GM18517 (cell line): ENCODE measurements at regions not wholly inside any gene's neighbourhood (a gene's known extent, or its start where the extent isn't known, plus 50 kb on each side); places are given as distances from the start of the nearest gene placed in this dataset.
"Not testable (repeated sequence)": the region's sequence is repeated elsewhere in the genome, so short reads cannot be mapped to it uniquely, and the experiment has no call there.

Experiments
- ATAC-seq: cut with Tn5 transposase; IDR thresholded peaks from one replicate; pipeline ENCODE4 v1.9.1; 2021; ENCODE audit warnings: mild to moderate bottlenecking, moderate library complexity; ENCODE audit not compliant: unreplicated experiment

DNA sequence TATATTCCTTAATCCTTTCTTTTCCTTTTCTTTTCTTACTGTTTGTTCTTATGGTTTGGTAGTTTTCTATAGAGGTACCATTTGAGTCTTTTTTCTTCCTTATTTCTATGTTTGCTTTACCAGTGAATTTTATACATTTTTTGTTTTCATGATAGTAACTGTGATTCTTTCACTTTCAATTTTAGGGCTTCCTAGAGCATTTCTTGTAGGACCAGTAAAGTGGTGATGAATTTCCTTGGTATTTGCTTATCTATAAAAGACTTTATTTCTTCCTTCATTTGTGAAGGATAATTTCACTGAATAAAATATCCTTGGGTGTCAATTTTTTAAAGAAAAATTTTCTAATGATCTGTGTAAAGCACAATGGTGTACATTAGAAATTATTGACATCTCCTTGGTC lies 637.4 kb downstream of the CD109 start:
- no peak for ATAC-seq

DNA sequence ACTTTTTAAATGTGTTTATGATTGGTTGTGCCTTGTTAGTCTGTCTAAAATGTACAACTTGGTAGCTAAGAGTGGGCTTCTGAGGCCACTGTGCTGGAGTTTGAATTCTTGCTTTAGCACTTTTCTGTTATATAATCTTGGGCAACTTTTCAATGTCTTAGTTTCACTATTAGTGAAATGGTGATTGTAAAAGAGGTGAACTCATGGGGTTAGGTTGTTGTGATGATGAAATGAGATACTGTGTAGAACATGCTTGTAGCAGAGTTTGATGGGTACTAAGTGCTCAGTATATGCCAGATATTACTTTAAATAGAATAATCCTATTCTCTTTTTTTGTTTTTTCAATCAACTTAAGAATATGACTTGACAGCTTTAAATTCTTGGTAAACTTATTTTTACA lies 624.7 kb downstream of the CD109 start:
- ATAC-seq: no peak

DNA sequence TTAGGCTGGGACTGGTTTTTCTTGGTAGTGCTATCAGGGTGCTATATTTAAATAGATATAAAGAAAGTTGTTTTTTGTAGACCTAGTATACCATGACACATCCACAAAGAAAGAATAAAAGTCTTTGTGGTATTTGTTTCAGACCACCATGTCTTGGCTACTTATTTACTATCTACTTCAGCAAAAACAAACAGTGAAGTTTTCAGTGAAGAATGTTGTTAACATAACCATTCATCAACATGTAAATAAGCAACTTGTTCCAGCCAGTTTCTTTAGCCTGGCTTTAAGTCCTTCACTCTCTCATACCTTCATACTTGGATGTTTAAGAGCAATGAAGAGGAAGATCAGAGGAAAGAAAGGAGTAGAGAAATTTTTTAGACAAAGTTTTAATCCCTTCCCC lies 624.1 kb downstream of the CD109 start:
- ATAC-seq: no peak

DNA sequence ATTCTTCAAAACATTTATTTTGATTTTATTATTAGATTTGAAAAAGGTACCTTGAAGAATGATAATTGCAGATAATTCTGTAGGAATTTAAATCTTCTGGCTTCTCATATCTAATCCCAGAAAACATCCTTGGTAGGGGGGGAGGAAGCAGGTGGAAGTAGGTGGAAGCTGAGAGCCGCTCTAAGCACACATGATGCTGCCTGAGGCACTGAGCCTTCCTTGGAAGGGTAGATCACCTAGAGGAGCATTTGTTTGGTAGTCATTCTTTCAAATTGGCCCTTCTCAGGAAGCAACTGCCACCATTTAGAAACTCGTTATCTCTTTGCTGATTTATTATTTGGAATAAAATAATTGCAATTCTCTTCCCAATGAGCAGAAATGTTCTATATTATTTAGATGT lies 623.3 kb downstream of the CD109 start:
- no peak for ATAC-seq

DNA sequence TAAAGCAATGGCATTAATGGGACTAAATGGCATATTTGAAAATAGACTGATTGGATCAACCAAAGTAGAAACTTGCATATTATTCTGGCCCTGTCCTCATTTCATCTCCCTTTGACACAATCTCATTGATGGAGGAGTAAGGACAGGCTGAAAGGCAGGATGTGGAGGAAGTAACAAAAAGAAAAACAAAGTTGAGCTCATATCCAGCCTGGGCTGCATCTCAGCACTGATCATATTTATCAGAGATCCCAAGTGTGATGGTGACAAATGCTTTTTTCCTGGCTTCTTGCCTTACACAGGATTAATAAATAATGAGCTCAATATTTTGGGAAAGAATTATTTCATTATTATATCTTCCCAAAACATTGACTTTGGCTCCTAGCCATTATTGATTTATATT lies 622.7 kb downstream of the CD109 start:
- no peak for ATAC-seq

DNA sequence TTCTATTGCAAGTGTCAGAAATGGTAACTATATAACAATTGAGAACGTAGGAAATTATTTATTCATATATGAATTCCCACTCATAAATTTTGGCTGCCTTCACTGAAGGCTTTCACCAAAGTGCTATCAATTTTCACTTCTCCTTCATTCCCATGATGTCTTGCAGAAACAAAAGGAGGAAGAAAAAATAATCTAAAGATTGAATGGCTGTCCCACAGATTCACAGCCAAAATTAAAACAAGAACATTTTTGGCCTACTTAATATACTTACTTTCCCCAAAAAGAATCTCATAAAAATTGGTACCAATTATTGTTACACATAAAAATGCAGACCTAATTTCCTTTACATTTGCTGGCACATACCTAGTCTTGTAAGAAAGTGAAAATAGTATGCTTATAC lies 616.1 kb downstream of the CD109 start:
- ATAC-seq: no peak

DNA sequence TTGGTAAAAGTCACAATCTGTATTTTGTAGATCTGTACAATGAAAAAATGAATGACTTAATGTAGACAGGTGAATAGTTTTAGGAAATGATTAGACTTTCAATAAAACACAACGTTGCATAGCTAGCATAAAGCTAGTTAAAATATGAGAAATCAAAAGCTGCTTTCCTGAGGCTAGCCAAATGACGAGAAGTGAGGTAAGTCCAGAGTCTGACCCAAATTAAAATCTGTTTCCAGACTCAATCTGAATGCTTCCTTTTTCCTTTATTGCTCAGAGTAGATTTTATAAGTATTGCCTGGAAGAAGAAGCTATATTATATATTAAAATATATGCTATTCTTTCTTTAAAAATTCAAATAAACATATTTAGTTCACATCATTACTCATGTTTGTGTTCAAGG lies 615.4 kb downstream of the CD109 start:
- ATAC-seq: no peak

DNA sequence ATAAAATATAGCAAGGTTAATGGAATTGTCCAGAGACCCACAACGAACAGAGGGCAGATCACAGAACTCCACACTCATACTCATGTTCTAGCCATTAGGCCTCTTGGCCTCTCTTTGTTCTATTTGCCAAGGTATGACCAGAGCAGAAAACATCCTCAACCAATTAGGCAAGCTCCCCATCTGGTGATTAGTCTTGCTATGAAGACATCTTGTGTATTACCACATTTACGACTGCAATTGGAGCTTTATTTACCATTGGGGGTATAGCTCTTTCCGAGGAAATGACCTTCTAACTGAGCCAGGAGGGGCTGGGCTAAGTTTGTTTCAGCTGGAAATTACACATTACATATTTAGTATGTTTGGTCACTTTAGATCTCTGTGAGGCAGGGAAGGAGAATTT lies 593.9 kb downstream of the CD109 start:
- no peak for ATAC-seq

DNA sequence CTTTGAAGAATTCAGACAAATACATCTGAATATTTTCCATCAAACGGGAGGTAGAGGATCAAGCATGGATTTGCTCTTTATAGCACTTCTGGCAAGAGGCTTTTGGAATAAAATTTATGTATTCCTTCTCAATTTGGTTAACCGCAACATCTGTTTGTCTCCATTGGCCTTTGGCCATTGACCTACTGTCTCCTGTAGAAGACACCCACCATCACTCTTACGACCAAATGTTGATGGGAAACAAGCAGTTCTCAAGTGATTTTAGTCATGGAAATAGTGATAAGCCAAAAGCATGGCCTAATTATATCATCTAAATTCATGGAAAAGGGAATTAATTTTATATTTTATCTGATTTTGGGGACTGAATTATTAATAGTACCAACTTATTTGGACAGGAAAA lies 591.9 kb downstream of the CD109 start:
- no peak for ATAC-seq

DNA sequence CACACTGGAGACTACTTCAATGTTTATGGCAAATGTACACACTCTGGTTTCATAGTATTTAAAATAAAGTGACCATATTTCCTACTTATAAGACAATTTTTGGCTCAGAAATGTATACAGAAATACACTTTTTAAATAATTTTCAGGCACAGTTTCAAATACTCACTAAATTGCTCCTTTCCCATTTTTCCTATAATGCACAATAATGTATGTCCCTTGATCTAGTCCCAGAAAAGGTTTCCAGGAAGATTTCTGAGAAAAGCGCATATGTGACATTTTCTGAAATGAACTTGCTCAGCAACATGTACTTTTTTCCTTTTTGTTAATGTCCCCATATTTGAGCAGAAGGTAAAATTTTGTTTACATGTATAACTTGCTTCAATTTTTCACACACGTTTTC lies 591.4 kb downstream of the CD109 start:
- no peak for ATAC-seq

DNA sequence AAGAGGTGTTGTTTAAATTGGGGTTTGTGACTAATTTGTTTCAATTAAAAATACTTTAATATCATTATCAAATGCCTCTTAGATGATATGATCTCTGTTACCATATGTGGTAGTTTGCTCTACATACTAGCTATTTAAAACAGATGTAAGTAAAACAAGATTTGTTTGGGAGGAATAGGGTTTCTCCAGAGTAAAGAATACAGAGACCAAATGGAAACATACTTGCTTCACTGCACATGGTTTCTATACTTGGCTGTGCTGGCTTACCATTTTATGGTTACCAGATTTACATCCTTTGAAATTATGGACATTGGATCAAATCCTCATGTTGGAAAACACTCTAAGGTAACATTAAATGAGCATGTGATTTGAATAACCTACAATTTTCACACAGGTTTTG lies 588.3 kb downstream of the CD109 start:
- no peak for ATAC-seq

DNA sequence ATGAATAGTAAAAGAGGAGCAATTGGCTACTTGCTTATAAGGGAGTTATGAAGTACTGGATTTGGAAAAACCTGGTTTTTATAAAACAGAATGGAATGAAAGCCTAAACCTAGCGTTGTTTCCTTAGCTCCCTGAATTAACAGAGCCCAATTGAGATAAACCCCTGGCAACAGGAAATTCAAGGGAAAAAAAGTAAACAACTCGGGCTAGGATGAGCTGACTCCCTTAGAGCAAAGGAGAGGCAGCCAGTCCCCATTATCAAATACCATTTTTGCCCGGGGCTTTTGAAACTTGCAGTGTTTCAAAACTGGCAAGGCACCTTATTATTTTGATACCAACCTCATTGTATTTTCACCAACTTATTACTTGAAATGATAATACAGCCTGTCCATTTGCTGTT lies 587.5 kb downstream of the CD109 start:
- no peak for ATAC-seq

DNA sequence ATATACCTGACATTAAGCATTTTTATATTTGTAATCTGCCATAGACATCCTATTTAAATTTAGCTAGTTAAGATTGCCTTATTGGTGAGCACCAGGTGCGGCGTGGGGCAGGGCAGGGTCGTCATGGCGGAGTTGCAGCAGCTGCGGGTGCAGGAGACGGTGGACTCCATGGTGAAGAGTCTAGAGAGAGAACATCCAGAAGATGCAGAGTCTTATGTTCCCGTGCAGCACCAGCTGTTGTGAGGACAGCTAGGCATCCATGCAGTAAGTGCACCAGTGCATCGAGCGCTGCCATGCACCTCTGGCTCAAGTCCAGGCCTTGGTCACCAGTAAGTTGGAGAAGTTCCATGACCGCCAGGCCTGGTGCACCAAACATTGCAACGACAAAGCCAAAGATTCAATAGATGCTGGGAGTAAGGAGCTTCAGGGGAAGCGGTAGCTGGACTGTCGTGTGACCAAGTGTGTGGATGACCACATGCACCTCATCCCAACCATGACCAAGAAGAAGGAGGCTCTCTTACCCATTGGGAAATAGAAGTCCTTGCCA lies 586.2 kb downstream of the CD109 start:
- ATAC-seq: no peak

DNA sequence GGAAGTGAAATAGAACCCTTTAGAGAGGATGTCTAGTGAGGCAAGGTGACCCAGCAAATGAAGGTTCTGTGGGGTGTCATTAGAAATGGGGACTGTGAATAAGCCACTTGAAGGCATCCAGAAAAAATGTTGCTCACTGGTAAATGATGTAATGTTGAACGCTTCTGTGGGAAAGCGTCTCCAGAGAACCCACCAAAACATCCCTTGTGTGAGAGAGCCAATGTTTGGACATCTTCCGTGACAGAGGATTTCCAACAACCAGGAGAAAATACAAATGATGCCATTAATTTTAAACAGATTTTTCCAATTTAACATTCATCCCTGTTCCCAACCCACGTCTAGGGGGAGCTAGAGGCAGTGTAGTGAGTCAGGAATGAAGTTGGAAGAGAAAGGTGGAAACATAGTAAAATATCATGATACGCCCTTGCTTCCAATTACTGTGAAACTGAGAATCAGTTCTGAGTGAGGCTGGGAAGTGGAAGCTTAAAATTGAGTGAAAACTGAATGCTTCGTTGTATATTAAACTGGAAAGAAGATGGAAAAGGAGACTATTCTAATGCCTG lies 584.2 kb downstream of the CD109 start:
- ATAC-seq: no peak

DNA sequence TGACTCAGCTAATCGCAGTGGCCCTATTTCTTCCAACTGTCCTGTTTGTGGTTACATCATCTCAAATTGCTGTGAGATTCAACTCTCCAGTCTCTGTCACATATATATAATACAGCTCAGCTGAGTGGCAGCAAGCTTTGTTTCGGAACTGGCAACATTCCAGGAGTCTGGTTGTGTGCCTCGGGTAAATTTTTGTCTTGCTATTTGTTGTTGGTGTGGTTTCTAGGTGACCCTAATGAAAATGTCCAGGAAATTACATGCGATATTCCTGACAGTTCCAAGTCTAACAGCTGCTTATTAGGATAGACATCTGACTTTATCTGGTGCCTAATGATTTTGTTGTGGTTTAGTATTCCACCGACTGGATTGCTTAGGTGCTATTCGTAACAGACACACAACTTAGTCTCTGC lies 581.8 kb downstream of the CD109 start:
- no peak for ATAC-seq

DNA sequence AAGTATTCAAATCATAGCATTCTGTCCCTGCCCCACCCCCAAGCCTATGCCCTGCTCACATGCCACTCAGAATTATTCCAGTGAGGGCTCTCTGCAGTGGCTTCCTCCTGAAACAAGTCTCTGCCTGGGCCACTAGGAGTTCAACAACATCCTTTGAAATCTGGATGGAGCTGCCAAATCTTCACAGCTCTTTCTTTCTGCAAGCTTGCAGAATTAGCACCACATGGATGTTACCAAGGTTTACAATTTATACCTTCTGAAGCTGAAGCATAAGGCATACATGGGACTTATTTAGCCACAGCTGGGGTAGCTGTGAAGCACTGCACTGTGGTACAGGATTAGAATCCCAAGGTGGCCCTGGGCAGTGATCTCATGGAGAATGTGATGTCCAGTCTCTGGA lies 577.5 kb downstream of the CD109 start:
- ATAC-seq: no peak

DNA sequence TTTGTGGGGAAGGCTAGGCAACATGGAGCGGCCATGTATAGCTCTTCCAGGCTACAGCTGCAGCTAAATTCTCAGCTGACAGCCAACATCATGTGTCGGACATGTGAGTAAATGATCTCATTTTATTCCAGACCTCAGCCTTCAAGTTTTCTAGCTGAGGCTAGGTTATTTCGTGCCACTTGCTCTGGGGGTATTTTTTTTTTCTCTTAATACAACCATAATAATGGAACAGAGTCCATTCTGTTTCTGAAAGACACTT lies 573.5 kb downstream of the CD109 start:
- no peak for ATAC-seq

DNA sequence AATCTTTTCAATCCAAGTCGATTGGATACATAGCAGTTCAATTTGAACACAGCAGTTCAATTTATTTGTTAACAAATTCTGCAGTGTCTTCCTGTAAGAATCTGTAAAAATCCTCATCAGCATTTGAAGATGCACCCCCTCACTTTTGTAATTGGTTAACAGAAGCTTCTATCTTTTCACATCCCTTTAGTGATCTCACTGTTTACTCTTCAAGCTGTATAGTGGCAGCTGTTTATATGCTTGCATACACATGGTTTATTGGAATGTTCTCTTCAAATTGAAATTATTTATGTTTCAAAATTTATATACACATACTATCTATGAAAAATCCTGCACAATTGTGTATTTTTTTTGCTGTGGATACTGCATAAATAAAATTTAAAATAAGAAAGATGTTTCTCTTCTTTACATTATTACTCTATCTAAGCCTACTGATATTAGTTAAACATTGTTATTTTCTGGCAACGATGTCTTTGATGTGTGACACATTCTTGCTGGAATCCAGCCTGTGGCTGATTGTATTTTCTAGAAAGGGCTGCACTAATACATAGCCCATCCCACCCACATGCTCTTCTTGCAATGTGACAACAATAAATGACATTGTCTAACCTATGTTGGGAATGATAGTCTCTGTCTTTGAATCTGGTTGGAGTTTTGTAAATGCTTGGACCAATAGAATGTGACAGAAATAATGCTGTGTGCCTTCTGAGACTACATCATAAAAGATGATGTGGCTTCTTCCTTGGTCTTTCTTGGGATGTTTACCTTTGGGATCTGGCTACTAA lies 573.0 kb downstream of the CD109 start:
- ATAC-seq: no peak

DNA sequence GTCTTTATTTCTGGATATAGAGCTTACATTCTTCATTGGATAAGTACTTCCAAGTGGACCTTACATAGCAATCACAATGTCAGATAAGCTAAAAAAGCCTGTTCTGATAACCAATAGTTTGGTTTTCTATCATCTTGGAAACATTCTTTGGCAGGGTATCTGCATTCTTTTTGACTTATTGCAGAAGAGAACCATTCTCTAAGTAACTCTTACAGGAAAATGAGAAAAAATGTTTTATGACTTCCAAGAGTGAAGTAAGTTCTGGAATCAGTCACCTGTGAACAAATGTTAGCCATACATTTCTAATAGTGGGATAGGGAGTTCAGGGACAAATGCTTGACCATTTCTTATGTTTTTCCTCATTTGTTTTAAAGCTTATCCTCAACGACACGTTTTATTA lies 564.0 kb downstream of the CD109 start:
- no peak for ATAC-seq

DNA sequence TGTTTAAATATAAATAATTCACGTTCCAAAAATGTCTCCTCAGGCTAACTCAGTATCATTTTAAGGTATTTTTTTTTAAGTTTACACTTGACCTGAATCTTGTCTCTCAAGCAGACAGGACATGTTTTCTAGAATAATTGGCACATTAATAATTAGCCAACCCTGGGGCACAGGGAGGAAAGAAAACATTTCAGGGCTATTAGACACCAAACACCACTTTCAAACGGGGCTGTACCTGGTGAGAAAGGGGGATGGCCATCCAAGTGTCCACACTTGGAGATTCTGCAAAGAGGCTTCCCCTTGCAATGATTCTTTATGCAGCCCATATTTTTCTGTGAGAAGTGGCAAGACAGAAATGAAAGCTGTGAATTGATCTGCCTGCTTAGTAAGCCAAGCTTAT lies 560.8 kb downstream of the CD109 start:
- no peak for ATAC-seq

DNA sequence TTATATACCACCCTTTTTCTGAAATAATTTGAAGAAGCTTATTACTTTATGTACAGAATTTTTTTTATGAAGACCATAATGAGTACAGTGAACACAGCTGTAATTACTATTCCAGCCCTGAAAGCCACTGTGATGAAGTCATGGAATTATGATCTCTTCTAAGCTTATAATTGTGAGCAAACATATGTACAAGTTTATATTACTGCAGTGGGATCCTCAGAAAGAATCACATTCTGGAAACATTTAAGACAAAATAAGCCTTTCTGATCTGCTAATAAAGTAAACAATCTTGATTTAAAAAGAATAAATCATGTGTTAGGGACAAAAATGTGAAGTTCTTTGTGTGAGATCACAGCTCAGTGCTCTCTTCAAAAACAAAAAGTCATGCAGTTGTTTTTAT lies 560.4 kb downstream of the CD109 start:
- ATAC-seq: no peak

DNA sequence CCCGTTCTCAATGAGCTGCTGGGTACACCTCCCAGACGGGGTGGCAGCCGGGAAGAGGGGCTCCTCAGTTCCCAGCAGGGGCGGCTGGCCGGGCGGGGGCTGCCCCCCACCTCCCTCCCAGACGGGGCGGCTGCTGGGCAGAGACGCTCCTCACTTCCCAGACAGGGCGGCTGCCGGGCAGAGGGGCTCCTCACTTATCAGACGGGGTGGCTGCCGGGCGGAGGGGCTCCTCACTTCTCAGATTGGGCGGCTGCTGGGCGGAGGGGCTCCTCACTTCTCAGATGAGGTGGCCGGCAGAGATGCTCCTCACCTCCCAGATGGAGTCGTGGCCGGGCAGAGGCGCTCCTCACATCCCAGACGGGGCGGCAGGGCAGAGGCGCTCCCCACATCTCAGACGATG lies 559.0 kb downstream of the CD109 start:
- not testable (repeated sequence) for ATAC-seq

DNA sequence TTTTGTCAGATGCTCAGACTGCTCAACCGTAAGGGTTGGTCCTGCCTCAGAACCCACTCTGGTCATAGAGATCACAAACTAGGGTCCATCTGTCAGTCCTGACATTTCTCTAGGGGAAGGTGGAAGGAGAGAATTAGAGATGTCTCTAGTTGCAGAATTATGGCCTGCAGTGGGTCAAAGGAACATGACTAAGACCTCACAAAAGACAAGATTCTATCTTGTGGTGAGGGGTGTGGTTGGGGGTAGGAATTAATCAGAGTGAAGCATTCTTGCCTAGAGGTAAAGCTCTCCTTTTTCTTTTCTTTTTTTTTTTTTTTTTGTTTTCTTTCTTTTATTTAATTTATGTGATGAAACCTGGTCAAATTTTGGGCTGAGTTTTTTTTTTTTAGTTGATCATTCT lies 558.1 kb downstream of the CD109 start:
- ATAC-seq: not testable (repeated sequence)
